ENCODE measurements at regions not wholly inside any gene's neighbourhood (a gene's known extent, or its start where the extent isn't known, plus 50 kb on each side); places are given as distances from the start of the nearest gene placed in this dataset.
"Not testable (repeated sequence)": the region's sequence is repeated elsewhere in the genome, so short reads cannot be mapped to it uniquely, and the experiment has no call there.

DNA sequence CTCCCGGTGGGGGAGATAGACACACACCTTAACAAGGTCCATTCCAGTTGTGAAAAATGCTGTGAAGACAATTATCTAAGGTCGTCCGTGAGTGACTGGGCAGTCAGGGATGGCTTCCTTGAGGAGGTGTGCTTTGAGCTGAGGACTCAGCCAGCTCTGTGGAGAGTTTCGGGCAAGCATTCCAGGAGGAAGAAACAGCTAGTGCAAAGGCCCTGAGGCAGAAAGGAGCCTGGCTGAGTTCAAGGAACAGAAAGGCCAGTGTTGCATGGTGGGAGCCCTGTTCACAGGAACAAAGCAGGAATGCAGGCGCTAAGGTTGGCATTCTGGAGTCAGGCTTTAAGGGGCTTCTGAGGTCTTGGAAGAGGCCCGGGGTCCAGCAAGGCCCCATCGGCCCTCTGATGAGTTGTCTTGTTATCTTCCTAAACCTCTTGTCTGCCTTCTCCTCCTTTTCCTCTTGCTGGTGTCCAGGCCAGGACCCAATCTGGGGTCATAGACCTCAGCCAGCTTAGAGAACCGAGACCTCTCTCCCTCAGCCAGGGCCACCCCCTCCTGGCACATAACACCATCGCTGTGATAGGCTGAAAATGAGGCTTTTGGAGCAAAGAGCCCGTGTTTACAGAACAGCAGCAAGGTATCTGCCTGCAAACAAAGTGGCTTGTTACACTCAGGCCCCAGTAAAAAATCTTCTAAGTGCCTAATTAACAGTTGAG lies 270.2 kb upstream of the MVB12B start:
- FAIRE-seq: no peak

DNA sequence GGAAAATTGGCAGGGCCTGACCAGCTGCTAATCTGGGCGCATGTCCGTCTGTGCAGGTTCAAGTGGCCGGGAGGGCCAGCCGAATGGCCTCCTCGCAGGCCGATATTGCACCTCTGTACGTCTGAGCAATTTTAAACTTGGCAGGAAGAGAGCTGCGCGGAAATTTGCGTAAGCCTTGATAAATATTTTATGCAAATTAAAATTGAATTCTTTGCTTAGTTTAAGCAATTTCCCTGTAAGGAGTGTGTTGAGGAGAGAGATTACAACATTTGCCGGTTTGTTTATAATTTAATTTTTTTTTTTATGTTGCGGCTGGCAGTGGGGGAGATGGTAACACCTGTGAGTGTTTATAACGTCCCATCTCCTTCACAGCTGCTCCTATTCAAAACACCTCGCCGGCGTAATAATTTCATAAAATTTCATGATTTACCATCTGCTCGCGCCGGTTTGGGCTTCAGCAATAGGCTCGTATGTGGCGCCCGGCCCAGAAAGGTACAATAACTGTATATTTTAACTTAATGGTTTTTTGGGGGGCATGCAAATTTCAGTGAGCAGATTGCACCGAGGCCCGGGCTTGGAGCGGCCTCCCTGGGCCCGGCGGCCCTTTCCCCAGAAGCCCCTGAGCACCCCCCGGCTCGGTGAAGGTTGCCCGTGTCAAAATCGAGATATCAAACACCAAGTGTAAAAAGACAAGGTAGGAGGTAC lies 269.4 kb upstream of the MVB12B start:
- FAIRE-seq (no peak), DNase-seq (ENCODE audit: low spot score) (no peak)

More for the DNA sequence above, 270.2 kb upstream of the MVB12B start:
- no peak for DNase-seq (ENCODE audit: low spot score)

DNA sequence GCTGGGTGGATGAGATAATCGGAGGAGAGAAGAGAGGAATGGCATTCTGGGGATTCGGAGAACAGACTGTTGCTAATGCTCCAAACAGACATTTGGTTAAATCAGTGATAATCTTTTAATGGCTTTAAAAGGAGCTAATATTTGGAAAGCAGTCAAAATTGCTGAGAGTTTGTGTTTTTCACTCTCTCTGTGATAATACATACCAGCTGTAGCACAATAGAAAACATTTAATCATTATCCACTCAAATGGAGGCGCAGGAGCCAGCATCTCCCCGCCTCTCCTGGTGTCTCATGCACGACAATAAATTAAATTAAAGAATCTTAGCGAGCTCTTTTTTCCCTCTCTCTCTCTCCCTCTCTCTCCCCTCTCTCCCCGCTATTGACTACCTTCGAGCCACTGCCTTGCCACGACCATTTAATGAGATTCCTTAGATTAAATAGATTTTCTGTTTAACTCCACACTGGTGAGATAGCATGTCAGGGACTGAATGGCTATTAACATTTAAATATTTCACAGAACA lies 268.6 kb upstream of the MVB12B start:
- no peak for DNase-seq (ENCODE audit: low spot score)
- FAIRE-seq: no peak

DNA sequence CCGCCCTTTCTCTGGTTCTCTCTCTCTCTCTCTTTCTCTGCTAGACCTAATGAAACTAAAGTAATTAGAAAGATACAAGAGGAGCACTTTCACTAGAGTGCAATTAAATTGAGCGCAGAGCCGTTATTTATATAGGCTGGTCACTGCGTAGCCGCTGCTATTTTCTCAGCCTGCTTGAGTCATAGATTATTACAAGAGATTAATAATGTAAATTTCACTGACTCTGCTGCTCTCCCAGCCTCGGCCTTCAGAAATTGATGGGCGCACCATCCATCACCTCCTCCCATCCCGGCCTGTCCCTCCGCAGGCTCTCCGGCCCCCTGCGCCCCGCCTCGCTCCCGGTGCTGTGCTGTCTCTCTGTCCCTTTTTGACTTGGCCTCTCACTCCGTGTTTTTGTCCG lies 268.0 kb upstream of the MVB12B start:
- DNase-seq (ENCODE audit: low spot score) (no peak), FAIRE-seq (no peak)

DNA sequence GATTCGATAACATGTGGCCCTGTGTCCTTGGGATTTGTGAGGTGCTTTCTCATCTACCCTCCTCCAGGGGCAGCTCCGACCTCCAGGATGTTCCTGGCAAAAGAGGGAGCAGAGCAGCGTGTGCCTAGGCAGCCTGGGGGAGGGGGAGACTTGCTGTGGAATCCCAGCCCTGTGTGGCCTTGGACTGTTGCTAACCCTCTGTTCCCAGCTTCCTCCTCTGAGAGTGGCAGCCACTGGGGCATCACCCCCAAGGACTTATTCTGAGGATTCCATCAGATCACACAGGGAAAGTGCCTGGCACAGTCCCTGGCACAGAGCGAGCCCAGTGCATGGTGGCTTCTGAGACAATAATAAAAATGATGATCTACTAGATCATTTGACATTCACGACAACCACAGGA lies 265.1 kb upstream of the MVB12B start:
- DNase-seq (ENCODE audit: low spot score): no peak
- FAIRE-seq: no peak

DNA sequence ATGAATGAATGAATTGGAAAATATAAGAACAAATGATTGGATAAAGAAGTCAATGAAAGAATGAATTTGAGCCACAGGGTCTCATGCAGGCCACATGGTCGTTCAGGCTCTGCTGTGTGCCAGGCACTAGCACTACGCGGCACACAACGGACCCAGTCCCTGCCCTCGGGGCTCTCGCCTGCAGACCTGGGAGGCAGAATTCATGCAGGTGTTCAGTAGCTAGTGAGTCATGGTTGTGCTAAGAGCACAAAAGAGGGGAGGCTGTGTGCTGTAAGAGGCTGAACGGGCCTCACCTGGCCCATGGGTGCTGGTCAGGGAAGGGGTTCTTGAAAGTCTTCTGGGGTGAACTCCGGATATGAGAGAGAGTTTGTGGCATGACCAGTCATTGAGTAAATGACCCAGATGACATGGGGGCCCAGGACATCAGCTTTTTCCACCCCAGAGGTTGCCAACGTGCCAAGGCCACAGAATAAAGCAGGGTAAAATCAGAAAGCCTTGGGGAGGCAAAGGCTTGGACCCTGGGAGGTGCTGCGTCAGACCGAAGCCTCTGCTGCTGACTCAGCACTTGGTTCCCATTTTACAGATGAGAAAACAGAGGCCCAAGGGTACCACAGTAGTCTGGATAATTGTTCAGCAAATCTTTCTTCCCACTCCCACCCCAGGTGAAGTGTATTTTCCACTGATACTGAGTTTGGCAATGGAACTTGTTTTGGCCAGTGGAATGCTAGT lies 264.3 kb upstream of the MVB12B start:
- FAIRE-seq (no peak), DNase-seq (ENCODE audit: low spot score) (no peak)

DNA sequence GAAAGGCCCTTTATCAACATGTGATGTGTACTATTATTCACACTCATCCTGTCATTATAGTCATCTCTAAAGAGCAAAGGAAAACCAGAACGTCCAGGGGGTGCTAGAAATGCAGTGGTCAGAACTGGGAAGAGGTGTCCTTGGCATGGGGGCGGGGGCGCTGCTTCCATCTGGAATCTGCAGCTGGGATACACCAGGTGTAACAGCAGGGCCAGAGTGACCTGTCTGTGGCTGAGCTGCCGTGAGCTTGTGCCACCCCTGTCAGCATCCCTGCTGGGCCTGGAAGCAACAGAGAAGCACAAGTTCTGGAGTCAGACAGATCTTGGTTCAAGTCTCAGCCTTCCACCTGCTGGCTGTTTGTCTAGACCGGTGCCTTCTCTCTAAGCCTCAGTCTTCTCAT lies 263.3 kb upstream of the MVB12B start:
- FAIRE-seq (no peak), DNase-seq (ENCODE audit: low spot score) (no peak)

DNA sequence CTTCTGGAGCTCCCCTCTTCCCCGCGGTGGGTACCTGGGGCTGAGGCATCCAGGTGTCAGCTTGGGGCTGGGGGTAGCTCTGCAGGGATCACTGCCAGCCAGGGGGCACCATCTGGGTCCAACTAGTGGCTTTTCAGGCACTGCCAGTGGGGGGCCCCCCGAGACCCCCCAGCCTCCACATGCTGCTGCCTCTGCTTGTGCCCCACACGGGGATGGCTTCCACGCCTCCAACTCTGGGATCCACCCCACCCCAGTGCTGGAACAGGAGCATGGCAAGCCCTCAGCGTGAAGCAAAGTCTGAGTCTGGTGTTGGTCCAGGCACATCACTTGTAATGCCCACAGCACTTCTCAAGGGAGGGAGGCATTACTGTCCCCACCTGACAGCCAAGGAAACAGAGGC lies 260.5 kb upstream of the MVB12B start:
- no peak for FAIRE-seq

DNA sequence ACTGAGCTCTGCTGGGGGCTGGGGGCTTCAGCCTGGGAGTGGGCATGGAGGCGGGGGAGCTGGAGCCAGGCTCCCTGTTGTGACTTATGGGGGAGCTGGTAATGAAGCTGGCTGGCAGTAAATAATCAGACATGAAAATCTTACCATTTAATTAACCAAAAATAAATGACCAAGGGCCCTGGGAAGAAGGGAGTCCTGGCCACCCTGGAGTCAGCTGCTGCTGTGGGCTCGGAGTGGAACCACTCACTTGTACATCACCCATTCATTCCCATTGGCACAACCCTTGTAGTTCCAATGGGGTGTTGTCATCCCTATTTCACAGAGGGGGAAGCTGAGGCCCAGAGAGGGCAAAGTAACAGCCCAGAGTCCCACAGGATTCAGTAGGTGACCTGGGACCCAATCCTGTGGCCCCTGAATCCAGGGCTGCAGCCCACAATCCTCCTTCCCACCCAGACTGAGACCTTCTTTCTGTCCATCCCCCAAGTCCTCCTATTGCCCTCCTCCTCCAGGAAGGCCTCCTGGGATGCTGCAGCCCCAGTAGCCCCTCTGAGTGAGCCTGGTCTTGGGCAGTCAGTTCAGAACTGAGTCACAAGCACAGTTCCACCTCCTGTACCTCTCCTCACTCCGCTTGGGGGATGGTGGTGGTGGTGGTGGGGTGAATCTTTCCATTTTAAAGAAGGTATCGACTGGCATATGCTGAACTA lies 259.4 kb upstream of the MVB12B start:
- DNase-seq (ENCODE audit: low spot score): no peak
- no peak for FAIRE-seq

More for the DNA sequence above, 260.5 kb upstream of the MVB12B start:
- DNase-seq (ENCODE audit: low spot score): no peak

DNA sequence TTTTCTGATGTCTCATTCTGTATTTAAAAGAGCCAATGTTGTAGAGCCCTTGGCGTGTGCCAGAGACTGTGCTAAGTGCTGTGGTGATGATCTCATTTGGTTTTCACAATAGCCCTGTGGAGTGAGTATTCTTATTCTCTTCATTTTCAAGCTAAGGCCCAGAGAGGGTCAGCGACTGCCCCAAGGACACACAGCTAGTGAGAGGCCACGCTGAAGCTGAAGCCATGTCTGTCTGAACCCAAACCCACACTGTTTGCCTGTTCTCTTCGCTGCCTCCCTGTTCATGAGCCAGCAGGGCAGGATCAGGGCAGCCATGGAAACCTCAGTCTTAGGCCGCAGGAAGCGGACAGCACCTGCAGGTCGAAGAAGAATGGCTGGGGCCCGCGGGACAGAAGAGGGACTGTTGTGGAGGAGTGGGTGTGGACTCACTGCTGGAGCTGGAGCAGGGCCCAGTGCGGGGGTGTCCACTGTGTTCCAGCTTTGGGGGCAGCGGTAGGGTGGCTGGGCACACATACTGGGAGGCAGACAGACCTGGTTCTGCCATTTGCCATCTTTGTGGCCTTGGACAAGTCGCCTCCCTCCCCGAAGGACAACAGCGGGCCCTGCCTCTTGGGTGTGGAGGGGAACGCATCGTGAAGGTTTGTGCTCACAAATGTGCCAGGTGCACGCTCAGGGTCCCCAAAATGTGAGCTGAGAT lies 257.9 kb upstream of the MVB12B start:
- FAIRE-seq (no peak), DNase-seq (ENCODE audit: low spot score) (no peak)

DNA sequence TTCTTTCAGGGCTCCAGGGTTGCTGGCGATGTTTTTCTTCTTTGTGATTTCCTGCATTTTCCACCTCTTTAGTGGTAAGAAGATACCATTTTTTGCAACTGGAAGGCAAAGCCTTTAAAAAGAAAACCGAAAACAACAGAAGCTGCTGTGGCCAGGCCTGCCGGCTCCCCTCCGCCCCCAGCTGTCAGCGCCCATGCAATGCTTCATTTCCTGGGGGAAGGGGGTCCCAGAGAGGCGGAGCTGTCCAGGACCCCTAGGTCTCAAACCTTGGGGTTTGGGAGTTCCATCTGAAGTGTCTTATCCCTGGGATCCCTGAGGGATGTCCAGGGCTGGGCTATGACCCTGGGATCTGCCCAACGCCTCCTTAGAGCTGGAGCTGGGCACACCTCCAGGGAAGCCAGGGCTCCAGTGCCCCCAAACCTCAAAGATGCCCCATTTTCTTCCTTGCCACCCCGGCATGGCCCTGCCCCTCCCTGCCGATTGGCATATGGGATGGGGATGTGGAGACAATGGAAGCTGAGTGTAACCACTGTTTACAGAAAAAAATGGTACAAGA lies 257.2 kb upstream of the MVB12B start:
- FAIRE-seq: no peak

DNA sequence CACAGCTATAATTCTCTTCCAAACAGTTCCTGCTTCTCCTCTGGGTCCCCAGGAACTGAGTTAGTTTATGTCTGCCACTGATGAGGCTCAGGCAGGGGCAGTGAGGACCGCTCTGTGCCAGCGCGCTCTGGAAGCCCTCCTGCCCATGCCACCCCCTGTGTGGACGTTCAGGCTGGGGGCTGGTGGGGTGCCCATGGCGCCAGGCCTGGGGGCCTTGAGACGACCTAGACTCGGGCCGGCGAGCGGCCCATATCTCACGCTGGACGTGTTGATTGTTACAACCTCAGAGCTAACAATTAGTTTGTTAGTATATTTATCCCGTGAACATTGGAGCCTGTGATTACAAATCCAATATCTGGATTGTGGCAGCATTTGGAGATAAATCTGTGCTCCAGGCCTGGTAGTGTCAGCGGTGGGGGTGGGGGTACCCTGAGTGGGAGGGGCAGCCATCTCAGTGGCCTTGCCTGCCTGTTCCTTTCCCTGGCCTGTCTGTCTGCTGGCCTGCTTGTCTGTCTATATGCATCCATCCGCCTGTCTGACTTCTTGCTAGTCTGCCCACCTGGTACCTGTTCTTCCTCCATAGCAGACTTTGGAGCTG lies 256.5 kb upstream of the MVB12B start:
- DNase-seq (ENCODE audit: low spot score) (no peak), FAIRE-seq (no peak)

More for the DNA sequence above, 257.2 kb upstream of the MVB12B start:
- no peak for DNase-seq (ENCODE audit: low spot score)

DNA sequence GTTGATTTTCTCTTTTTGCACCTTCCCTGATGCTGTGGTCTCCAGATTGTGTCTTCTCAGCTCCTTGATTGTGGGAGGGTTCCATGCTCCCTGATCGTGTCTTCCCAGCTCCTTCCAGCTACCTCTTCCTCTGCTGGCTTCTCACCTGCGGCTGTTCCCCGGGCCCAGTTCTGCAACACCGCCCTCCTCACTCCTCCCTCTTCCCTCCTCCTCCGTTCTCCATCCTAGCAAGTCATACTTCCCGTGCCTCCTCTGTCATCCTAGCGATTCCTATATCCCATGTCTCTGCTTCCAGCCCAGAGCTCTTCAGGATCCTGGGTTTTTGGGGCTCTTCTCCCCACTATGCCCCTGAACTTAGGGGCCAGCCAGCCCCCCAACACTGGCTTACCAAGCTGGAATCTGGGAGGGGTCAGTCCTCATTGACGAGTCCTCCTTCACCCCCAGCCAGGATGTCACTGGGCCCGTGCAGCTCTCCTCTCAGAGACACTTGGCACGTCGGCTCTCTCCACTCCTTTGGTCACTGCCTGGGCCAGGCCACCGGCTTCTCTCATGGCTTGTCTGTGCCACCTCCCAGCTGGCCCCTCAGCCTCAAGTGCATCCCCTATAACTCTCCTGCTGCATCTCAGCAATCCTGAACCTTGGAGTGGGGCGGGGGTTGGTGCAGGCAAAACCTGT lies 255.4 kb upstream of the MVB12B start:
- no peak for FAIRE-seq
- no peak for DNase-seq (ENCODE audit: low spot score)

DNA sequence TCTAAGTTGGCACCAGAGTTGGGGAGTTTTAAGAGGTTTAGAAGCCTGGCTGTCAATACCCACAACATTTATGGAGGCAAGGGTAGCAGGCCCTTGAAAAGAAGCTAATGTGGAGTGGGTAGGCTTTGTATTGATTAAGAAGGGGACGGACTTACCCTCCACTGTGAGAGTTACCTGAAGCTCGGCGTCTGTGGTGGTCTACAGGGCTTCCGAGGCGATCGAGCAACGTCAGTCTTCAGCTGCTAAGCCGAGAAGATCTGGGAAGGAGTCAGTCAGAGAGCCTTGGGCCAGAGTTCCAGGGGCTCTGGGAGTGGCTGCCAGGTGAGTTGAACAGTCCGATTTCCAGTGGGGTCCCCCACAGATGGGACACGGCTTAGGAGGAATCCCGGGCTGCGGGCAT lies 249.0 kb upstream of the MVB12B start:
- FAIRE-seq; DNase-seq (ENCODE audit: low spot score): not testable (repeated sequence)

DNA sequence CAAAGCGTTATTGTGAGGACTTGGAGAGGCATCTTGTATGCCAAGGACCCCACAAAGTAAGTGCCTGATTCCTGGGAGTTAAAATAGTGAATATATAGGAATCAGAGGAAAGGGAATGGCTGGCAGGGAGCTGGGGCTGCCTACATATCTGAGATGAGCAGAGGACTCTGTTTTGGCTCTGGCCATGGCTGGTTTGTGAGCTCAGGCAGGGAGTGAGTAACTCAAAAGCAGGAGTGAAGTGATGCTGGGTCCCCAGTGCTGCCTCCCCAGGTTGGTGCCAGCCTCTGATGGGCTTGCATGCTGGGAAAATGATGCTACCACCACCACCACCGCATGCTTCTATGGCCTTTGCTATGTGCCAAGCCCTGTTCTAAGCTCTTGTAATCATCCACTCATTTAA lies 246.0 kb upstream of the MVB12B start:
- no peak for DNase-seq (ENCODE audit: low spot score)
- no peak for FAIRE-seq

DNA sequence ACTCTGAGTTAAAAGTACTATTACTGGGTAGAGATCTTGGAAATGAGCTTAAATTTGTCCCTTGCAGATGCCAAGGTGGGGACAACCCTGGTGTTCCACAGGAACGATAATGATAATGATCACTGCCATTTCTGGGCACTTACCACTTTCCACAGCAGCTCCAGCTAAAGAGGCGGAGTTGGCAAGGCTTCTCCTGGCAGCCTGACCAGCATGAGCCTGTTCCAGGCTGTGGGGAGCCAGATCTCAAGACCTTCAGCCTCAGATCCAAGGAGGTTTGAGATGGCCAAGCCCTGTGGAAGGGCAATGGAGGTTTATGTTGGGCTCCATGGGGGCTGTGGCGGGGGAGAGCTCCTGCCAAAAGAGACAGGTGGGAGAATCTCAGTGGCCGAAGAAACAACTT lies 244.9 kb upstream of the MVB12B start:
- DNase-seq (ENCODE audit: low spot score) (no peak), FAIRE-seq (no peak)

DNA sequence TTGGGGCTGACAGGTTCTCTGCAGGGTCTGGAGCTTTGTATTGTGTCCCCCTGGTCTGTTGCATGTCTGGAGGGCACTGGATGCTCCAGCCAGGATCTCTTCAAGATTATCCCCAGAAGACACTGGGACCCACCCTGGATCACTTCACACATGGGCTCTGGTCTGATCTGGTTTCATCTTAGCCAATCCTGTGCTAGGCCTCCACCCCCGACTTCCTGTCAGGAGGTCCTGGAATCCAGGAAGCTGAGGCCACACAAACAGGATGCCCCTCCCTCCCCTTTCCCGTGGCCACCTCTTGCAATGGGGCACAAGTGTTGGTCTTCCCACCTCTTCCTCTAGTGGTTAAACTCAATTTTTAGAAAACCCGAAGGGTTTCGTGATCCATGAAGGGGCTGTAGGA lies 242.6 kb upstream of the MVB12B start:
- FAIRE-seq (no peak), DNase-seq (ENCODE audit: low spot score) (no peak)

DNA sequence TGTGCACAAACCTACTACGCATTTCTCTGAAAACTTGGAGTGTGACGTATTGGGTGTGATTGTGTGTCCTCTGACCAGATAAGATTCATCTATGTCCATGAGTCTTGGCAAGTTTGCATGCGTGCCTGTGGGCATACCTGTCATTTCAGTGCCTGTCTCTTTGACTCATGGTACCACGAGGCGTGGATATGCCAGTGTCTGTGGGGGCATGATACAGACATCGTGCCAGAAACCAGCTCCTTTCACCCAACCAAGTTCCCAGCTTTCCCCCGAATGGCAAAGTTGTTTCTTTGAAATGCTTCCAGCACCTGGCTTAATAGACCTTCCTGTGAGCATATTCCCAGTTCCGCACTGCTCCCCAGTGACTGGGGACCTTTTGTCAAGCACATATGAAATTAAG lies 241.9 kb upstream of the MVB12B start:
- no peak for DNase-seq (ENCODE audit: low spot score)
- no peak for FAIRE-seq

DNA sequence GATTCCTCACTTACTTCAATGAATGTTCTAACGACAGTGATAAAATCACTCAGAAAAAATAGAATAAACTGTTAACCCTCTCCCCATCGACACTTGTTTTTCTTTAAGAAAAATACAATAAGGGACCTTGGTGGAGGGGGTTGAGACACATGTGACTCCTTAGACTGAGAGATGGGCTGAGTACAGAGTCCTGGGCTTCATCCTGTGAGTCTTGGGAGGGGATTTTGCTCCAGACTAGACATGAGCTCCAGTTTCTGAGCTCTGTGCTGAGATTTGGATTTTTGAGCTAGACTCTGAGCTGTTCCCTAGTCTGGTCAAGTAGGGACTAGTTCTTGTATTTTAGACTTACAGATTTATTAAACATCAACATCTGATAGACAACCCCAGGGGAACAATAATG lies 241.5 kb upstream of the MVB12B start:
- no peak for FAIRE-seq

DNA sequence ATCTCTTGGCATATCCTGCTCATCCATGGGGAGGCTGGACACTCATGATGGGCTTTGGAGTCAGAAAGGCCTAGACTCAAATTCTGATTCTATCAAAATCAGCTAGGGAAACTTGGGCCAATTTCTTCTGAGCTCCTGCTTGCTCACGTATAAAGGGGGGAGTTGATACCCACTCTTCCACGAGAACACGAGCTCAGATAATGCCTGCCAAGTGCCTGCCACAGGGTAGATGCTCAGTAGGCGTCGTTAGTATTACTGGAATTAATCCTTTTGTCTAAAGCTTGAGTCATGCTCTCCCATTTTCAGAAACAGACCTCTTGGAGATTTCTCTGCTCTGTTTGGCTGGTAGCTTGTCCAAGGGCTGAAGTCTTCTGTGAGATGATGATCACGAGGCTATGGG lies 238.3 kb upstream of the MVB12B start:
- DNase-seq (ENCODE audit: low spot score): no peak
- FAIRE-seq: no peak

More for the DNA sequence above, 241.5 kb upstream of the MVB12B start:
- no peak for DNase-seq (ENCODE audit: low spot score)
